Immature natural killer cell (primary cell): ENCODE measurements at regions not wholly inside any gene's neighbourhood (a gene's known extent, or its start where the extent isn't known, plus 50 kb on each side); places are given as distances from the start of the nearest gene placed in this dataset.

Source experiments
- DNase-seq, 3 donors: peaks; one replicate each; pipeline ENCODE4 v3.0.0; 2022; ENCODE audit warnings: mixed read lengths in 1 of 3
- H3K27ac Mint-ChIP-seq, 6 donors: one replicate each; pipeline ENCODE4 v1.8.0; 2020; ENCODE audit warnings: mixed read lengths in 6 of 6, mild to moderate bottlenecking in 5 of 6, inconsistent platforms in 4 of 6, moderate library complexity in 3 of 6
- H3K27me3 Mint-ChIP-seq, 3 donors: one replicate each; pipeline ENCODE4 v1.8.0; 2020 to 2021; ENCODE audit warnings: low read depth in 3 of 3, mild to moderate bottlenecking in 3 of 3, mixed read lengths in 3 of 3, moderate library complexity in 3 of 3, inconsistent platforms in 1 of 3
- H3K36me3 Mint-ChIP-seq, 3 donors: one replicate each; pipeline ENCODE4 v1.8.0; 2020; ENCODE audit warnings: mixed read lengths in 3 of 3, inconsistent platforms in 2 of 3, mild to moderate bottlenecking in 2 of 3
- H3K4me1 Mint-ChIP-seq, 2 donors: one replicate each; pipeline ENCODE4 v1.8.0; 2020; ENCODE audit warnings: inconsistent platforms in 2 of 2, mild to moderate bottlenecking in 2 of 2, mixed read lengths in 2 of 2, moderate library complexity in 1 of 2
- H3K4me3 Mint-ChIP-seq, 5 donors: one replicate each; pipeline ENCODE4 v1.8.0; 2020; ENCODE audit warnings: mild to moderate bottlenecking in 5 of 5, mixed read lengths in 5 of 5, inconsistent platforms in 3 of 5, moderate library complexity in 3 of 5
- H3K9me3 Mint-ChIP-seq, 6 donors: one replicate each; pipeline ENCODE4 v1.8.0; 2020; ENCODE audit warnings: mild to moderate bottlenecking in 6 of 6, mixed read lengths in 6 of 6, inconsistent platforms in 4 of 6, moderate library complexity in 3 of 6

GRCh38 chr10:1855911-1856310, 118.6 kb upstream of the ADARB2 start:
- H3K27me3 Mint-ChIP-seq = peaks cover 0 to 6% (median 2%) of the 10 kb centered on the region in 3 donors
- H3K9me3 Mint-ChIP-seq = no peaks in the 10 kb centered on the region
- no peak overlapping the region for H3K27ac Mint-ChIP-seq
- no peaks in the 10 kb centered on the region for H3K4me1 Mint-ChIP-seq
- DNase-seq = no peak
- no peak overlapping the region for H3K4me3 Mint-ChIP-seq
- H3K36me3 Mint-ChIP-seq = no peaks in the 10 kb centered on the region

- no peak for DNase-seq
- no peak overlapping the region for H3K27ac Mint-ChIP-seq
- H3K36me3 Mint-ChIP-seq = no peaks in the 10 kb centered on the region
- H3K4me1 Mint-ChIP-seq = no peaks in the 10 kb centered on the region
- H3K9me3 Mint-ChIP-seq = peaks cover 0 to 2% (median under 1%) of the 10 kb centered on the region in 6 donors
- no peak overlapping the region for H3K4me3 Mint-ChIP-seq
- peaks cover 0 to 12% (median 2%) of the 10 kb centered on the region in 3 donors for H3K27me3 Mint-ChIP-seq
Measured at GRCh38 chr10:1854271-1854670, 116.9 kb upstream of the ADARB2 start.

GRCh38 chr10:1853801-1854200, 116.5 kb upstream of the ADARB2 start:
- Mint-ChIP-seq H3K4me1 (no peaks in the 10 kb centered on the region), H3K27ac (no peak overlapping the region), H3K4me3 (no peak overlapping the region), H3K9me3 (peaks cover 0 to 2% (median under 1%) of the 10 kb centered on the region in 6 donors), H3K27me3 (peaks cover 0 to 10% (median 2%) of the 10 kb centered on the region in 3 donors), H3K36me3 (no peaks in the 10 kb centered on the region)
- DNase-seq = no peak

GRCh38 chr10:1852841-1853240, 115.5 kb upstream of the ADARB2 start:
- peaks cover 0 to 2% (median under 1%) of the 10 kb centered on the region in 6 donors for H3K9me3 Mint-ChIP-seq
- DNase-seq = no peak
- H3K27ac Mint-ChIP-seq = no peak overlapping the region
- H3K36me3 Mint-ChIP-seq = no peaks in the 10 kb centered on the region
- H3K4me1 Mint-ChIP-seq = no peaks in the 10 kb centered on the region
- H3K4me3 Mint-ChIP-seq = no peak overlapping the region
- peaks cover 2 to 6% (median 3%) of the 10 kb centered on the region in 3 donors for H3K27me3 Mint-ChIP-seq

- Mint-ChIP-seq H3K9me3 (peaks cover 0 to 2% (median under 1%) of the 10 kb centered on the region in 6 donors), H3K27ac (no peak overlapping the region), H3K4me3 (no peak overlapping the region), H3K36me3 (no peaks in the 10 kb centered on the region), H3K27me3 (peaks cover 2 to 6% (median 6%) of the 10 kb centered on the region in 3 donors), H3K4me1 (no peaks in the 10 kb centered on the region)
- no peak for DNase-seq
Measured at GRCh38 chr10:1851762-1852161, 114.4 kb upstream of the ADARB2 start.

- Mint-ChIP-seq H3K9me3 (peaks cover 0 to 3% (median 1%) of the 10 kb centered on the region in 6 donors), H3K27me3 (peaks cover 2 to 10% (median 8%) of the 10 kb centered on the region in 3 donors), H3K36me3 (no peaks in the 10 kb centered on the region), H3K27ac (no peak overlapping the region), H3K4me1 (no peaks in the 10 kb centered on the region), H3K4me3 (no peak overlapping the region)
- no peak for DNase-seq
Measured at GRCh38 chr10:1850971-1851527, 113.7 kb upstream of the ADARB2 start.

- DNase-seq = no peak
- H3K27me3 Mint-ChIP-seq = peaks cover 0 to 11% (median 11%) of the 10 kb centered on the region in 3 donors
- no peaks in the 10 kb centered on the region for H3K36me3 Mint-ChIP-seq
- no peaks in the 10 kb centered on the region for H3K4me1 Mint-ChIP-seq
- peaks cover 0 to 3% (median 1%) of the 10 kb centered on the region in 6 donors for H3K9me3 Mint-ChIP-seq
- H3K27ac Mint-ChIP-seq = no peak overlapping the region
- no peak overlapping the region for H3K4me3 Mint-ChIP-seq
Measured at GRCh38 chr10:1847361-1847760, 110.0 kb upstream of the ADARB2 start.

- Mint-ChIP-seq H3K36me3 (no peaks in the 10 kb centered on the region), H3K27me3 (peaks cover 0 to 11% (median 11%) of the 10 kb centered on the region in 3 donors), H3K4me3 (no peak overlapping the region), H3K9me3 (peaks cover 0 to 7% (median 1%) of the 10 kb centered on the region in 6 donors), H3K27ac (no peak overlapping the region), H3K4me1 (no peaks in the 10 kb centered on the region)
- DNase-seq = no peak
Measured at GRCh38 chr10:1846032-1846431, 108.7 kb upstream of the ADARB2 start.

- Mint-ChIP-seq H3K27ac (no peak overlapping the region), H3K27me3 (peaks cover 0 to 10% (median 8%) of the 10 kb centered on the region in 3 donors), H3K4me1 (no peaks in the 10 kb centered on the region), H3K9me3 (peaks cover 0 to 6% (median 0%) of the 10 kb centered on the region in 6 donors), H3K4me3 (no peak overlapping the region), H3K36me3 (no peaks in the 10 kb centered on the region)
- no peak for DNase-seq
Measured at GRCh38 chr10:1841759-1842158, 104.4 kb upstream of the ADARB2 start.

- Mint-ChIP-seq H3K4me1 (no peaks in the 10 kb centered on the region), H3K36me3 (no peaks in the 10 kb centered on the region), H3K27me3 (peaks cover 0 to 7% (median 5%) of the 10 kb centered on the region in 3 donors), H3K9me3 (peaks cover 0 to 9% (median under 1%) of the 10 kb centered on the region in 6 donors), H3K27ac (no peak overlapping the region), H3K4me3 (no peak overlapping the region)
- no peak for DNase-seq
Measured at GRCh38 chr10:1829712-1830111, 92.4 kb upstream of the ADARB2 start.

GRCh38 chr10:1824928-1825327, 87.6 kb upstream of the ADARB2 start:
- DNase-seq = no peak

GRCh38 chr10:1814556-1814955, 77.2 kb upstream of the ADARB2 start:
- no peaks in the 10 kb centered on the region for H3K36me3 Mint-ChIP-seq
- H3K27ac Mint-ChIP-seq = no peak overlapping the region
- peaks cover 3 to 23% (median 7%) of the 10 kb centered on the region in 6 donors for H3K9me3 Mint-ChIP-seq
- H3K4me3 Mint-ChIP-seq = no peak overlapping the region
- peaks cover 1 to 4% (median 2%) of the 10 kb centered on the region in 3 donors for H3K27me3 Mint-ChIP-seq
- no peak for DNase-seq
- H3K4me1 Mint-ChIP-seq = no peaks in the 10 kb centered on the region

More at GRCh38 chr10:1824928-1825327, 87.6 kb upstream of the ADARB2 start:
- Mint-ChIP-seq H3K36me3 (no peaks in the 10 kb centered on the region), H3K4me3 (no peak overlapping the region), H3K4me1 (no peaks in the 10 kb centered on the region), H3K27ac (no peak overlapping the region), H3K27me3 (peaks cover 0 to 9% (median 5%) of the 10 kb centered on the region in 3 donors), H3K9me3 (peaks cover 0 to 18% (median under 1%) of the 10 kb centered on the region in 6 donors)

- DNase-seq = no peak
- H3K4me3 Mint-ChIP-seq = no peak overlapping the region
- no peaks in the 10 kb centered on the region for H3K4me1 Mint-ChIP-seq
- H3K36me3 Mint-ChIP-seq = no peaks in the 10 kb centered on the region
- H3K27me3 Mint-ChIP-seq = peaks cover 1 to 4% (median 1%) of the 10 kb centered on the region in 3 donors
- H3K9me3 Mint-ChIP-seq = no peaks in the 10 kb centered on the region
- H3K27ac Mint-ChIP-seq = no peak overlapping the region
Measured at GRCh38 chr10:1809139-1809741, 71.9 kb upstream of the ADARB2 start.

GRCh38 chr10:1807924-1808323, 70.6 kb upstream of the ADARB2 start:
- Mint-ChIP-seq H3K9me3 (no peaks in the 10 kb centered on the region), H3K4me3 (no peak overlapping the region), H3K27ac (no peak overlapping the region), H3K36me3 (no peaks in the 10 kb centered on the region), H3K27me3 (peaks cover 1 to 4% (median 4%) of the 10 kb centered on the region in 3 donors), H3K4me1 (no peaks in the 10 kb centered on the region)
- DNase-seq = no peak
